GM18505 (cell line): ENCODE measurements at regions not wholly inside any gene's neighbourhood (a gene's known extent, or its start where the extent isn't known, plus 50 kb on each side); places are given as distances from the start of the nearest gene placed in this dataset.

ENCODE experiments used
- ATAC-seq: cut with Tn5 transposase; IDR thresholded peaks from one replicate; pipeline ENCODE4 v1.9.1; 2021; ENCODE audit not compliant: unreplicated experiment
- POLR2A ChIP-seq: IDR thresholded peaks from 4 replicates; pipeline ENCODE4 v1.6.1; 2011; ENCODE audit warnings: borderline replicate concordance; ENCODE audit not compliant: insufficient read depth, insufficient read length; ENCODE audit errors: extremely low read depth

DNA sequence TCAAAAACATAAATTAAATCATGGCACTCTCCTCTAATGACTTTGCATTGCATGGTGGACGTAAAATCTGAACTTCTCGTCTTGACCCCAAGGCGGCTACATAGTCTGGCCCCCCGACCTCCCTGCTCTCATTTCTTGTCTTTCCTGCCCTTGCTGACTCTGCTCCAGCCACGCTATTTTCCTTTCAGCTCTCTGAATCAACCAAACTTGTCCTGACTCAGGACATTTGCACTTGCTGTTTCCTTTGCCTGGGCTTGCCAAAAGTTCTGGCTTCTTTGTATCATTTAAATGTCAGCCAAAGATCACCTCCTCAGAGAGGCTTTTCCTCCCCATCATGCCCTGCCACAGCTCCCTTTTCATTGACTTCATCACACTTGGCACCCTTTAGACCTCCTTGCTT is 107.7 kb upstream of the NFE2L3 start:
- no peak for ATAC-seq
- TF ChIP-seq POLR2A, result no peak

DNA sequence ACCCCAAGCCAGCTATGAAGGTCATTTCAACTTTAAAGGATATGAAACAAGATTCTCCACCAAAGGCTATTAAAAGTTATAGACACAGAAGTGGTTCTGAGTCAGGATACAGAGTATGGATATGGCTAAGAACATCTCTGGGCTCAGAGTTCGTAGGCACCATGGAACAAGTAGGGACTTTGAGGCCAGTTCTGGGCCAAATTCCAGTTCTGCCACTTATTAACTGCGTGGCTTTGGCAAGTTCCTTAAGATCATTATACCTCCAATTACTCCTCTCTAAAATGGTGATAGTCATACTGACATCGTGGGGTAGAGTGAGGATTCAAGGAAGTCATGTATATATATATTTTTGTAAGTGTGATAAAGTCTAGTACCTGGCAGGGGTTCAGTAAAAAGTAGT is 105.8 kb upstream of the NFE2L3 start:
- ATAC-seq, result no peak
- no peak for TF ChIP-seq POLR2A

DNA sequence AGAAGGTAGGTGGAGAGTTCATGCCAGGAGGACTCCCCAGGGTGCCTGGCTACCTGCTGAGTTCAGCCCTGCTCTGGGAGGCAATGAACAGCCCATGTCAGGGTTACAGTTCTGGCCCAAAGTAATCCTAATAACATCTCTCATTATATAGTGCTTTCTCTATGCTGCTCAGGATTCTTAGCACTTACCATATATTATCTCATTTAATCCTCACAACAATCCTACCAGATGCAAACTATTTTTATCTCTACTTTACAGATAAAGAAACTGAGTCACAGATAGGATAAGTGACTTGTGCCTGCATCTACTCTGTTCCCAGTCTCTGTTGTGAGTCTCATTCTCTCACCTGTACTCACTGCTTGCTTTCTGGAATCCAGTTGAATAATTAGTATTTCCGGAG is 105.1 kb upstream of the NFE2L3 start:
- no peak for ATAC-seq
- TF ChIP-seq POLR2A, result no peak

DNA sequence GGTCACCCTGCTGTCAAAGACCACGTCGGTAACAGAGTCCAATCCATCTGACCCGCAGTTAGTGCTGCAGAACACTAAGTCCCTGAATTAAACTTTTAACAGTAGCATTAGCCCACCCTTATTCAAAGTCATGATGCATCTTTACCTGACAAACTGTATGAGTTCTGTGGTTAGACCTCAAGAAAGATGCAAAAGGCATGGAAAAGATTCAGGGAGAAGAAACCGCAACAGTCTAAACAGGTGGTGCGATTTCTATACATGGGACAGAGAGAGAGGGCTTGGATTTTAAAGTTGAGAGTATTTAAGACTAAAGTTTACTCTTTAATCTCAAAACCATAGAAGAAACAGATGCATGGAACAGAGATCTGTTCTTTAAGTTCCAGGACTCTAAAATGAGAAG is 103.3 kb upstream of the NFE2L3 start:
- TF ChIP-seq POLR2A, result no peak
- no peak for ATAC-seq

DNA sequence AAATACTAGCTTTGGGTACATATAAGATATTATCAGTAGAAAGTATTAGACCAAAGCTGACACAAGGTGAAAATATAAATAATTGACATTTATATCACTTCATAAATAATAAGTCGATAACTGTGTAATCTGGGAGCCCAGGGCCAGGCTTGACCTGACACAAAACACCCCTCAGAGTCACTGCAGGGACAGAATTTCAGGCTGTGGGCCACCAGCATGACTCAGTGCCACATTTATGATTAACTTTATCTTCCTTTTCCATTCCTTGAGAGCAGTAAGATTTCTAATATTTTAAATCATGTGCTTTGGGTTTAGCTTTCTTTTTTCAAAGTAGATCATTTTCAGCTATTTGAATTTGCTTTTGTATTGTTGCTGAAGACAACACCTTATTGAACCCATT is 102.9 kb upstream of the NFE2L3 start:
- TF ChIP-seq POLR2A, result no peak
- ATAC-seq, result no peak

DNA sequence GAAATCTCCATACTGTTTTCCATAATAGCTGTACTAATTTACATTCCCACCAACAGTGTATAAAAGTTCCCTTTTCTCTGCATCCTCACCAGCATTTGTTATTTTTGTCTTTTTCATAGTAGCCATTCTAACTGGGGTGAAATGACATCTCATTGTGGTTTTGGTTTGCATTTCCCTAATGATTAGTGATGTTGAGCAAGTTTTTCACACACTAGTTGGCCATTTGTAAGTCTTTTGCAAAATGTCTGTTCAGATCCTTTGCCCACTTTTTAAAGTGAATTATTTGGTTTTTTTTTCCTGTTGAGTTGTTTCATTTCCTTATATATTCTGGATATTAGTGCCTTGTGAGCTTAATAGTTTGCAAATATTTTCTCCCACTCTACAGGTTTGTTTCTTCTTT is 101.0 kb upstream of the NFE2L3 start:
- no peak for TF ChIP-seq POLR2A
- ATAC-seq, result no peak

DNA sequence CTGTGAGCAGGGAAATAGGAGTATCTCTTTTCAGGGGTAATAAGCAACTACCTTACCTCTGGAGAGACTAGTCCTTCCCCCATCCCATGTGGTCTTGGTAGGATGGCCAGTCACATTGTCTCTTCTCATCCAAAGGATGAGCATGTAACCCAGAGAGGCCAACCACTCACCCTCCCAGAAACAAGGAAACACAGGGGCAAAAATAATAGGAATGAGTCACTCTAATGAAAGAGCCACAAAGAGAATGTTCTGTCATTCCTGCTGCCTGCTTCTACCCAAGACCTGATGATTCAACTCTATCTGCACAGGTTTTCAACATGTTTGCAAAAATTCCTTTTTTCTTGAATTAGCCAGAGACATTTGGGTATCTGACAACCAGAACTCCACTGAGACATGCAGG is 99.3 kb upstream of the NFE2L3 start:
- ATAC-seq, result no peak
- no peak for TF ChIP-seq POLR2A

DNA sequence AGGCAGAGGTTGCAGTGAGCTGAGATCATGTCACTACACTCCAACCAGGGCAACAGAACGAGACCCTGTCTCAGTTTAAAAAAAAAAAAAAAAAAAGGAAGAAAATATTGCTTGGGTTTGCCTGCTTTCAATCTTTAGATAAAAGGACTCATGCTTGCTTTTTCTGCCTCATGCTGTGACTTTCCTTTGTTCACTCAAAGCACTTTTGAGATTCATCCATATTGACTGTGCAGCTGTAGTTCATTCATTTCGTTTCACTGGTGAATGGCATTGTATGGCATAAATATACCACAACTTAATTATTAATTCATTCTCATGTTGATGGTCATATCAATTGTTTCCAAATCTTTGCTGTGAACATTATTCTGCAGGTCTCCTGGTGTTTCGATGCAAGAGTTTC is 97.6 kb upstream of the NFE2L3 start:
- TF ChIP-seq POLR2A, result no peak
- no peak for ATAC-seq

DNA sequence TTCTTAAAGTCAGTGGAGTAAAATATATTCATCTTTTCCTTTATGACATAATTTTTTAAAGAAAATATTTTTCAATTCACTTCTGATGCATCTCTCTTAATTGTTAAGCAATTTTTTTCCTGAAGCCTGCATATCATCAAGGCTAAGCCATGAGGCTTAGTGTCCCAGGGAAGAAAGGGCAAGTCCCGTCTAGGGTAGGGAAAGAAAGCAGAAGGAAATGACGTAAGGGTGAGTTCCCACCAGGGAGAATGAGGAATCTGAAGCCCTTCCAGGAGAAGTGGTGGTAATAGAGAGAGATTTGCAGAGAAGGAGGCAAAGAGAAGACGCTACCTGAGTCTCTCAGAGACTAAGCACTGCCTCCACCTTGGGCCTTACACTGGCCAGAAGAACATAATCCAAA is 96.8 kb upstream of the NFE2L3 start:
- no peak for TF ChIP-seq POLR2A
- no peak for ATAC-seq

DNA sequence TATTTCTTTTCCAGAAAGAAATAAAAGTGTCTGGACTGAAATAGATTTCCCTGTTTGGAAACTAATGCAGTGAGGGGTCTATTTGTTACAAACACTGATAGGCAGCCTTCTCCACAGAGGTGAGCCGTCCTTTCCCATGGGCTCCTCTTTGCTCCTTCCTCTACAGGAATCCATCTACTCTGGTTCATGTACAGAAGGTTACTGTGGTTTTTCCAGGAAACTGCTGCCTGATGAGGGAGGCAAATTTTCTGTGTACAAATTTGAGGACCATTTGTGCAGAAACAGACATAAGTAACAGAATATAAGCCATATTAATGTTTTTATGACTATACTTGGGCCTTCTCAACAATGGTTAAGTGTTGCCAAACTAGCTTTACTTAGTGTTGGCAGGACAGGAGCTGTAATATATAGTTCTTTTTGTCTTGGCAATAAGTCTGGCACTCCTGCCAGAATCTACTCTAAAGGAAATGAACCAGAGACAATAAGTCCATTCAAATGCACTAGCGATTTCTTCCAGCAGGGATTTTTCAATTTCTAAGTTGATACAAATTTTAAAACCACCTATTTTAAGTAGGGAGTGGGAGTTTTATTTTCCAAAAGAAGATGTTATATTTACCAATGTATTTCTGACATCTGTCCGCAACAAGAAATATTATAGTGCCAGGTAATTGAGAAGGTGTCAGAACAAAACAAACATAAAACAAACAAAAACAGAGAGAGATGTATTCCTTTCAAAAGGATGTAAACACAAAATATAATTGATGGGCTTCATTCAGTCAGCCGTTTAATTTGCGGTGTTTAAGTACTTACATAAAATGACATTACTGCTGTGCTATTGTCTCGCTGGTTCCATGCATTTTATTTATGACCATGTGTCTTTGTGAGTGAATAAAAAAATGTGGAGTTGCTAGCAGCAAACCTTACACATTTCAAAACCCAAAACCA is 91.0 kb upstream of the NFE2L3 start:
- no peak for TF ChIP-seq POLR2A
- no peak for ATAC-seq

DNA sequence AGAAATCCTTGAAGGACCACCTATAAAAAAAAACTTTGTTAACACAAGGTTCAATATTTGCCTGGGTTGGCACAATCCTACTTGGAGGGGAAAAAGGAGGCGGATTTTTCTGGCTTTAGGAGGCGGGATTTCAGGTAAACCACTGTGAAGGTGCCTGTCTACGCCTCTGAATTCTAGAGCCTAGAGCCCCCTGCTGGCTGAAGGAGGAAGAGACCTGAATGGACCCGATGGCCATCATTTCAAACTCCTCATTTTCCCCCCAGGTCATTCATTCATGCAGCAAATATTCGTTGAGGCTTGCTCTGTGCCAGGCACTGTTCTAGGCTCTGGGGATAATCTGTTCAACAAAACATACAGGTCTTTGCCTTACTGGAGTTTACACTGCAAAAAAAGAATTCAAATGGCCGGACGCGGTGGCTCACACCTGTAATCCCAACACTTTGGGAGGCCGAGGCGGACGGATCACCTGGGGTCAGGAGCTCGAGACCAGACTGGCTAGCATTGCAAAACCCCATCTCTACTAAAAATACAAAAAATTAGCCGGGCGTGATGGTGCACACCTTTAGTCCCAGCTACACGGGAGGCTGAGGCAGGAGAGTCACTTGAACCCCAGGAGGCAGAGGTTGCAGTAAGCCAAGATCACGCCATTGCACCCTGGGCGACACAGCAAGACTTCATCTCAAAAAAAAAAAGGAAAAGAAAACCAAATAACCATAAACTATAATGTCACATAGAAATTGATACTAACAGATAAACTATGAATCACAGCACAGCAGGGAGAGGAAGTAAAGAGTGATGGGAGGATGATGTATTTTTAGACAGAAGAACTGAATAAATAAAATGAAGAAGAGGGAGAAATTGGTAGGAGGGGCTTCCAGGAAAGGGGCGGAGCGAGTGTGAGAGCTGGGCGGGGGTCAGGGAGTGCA is 90.1 kb upstream of the NFE2L3 start:
- TF ChIP-seq POLR2A, result no peak
- no peak for ATAC-seq

DNA sequence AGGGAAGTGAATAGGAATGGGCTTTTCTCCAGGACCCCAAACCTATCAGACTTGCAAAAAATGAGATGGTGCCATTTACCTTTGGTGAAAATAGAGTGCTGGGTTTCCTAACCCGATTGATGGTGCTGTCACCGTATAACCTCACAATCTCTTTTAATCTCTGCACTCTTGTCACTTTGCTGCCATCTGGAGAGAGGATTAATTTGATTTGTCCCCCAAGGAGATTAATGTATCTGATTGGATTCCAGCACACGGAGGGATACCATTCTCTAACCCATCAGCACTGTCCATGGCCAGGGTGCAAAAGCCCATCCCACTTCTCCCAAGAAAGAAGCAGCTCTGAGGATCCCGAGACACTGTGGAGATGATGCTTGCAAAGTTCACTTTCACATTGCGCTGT is 86.3 kb upstream of the NFE2L3 start:
- TF ChIP-seq POLR2A, result no peak
- ATAC-seq, result no peak

DNA sequence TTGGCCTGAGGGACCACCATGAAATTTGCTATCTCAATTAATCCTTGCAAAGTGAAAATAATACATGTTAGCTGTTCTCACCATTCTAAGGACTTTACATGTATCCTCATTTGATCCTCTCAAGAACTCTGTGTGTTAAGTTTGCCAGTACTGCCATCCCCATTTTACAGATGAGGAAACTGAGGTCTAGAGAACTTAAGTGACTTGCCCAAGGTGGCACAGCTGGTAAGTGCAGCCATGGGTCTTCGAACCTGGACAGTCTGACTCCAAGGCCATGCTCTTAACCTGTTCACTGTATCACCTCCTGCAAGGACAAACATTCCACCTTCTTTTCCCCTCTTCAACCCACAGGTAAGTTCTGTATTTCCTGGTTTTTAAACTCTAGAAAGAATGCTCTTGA is 85.3 kb upstream of the NFE2L3 start:
- ATAC-seq, result no peak
- TF ChIP-seq POLR2A, result no peak

DNA sequence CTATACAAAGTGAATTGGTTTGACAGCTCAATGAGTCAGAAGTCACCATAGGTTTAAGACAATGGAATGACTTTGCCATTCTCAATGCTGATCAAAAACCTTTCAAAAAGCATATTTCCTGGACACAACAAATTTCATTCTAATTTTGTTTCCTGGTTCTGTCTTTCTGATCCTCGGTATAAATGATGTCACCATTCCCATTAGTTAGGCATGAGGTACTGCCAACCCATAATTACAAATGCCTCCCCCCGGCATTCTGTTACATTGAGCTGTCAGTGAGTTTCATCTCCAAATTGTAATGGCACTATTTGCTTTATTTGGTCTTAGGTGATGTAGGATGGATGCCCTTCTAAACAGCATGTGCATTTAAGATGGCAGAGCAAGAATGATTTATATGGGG is 81.7 kb upstream of the NFE2L3 start:
- ATAC-seq, result no peak
- TF ChIP-seq POLR2A, result no peak
